A204.1 (cell line): ENCODE measurements at regions not wholly inside any gene's neighbourhood (a gene's known extent, or its start where the extent isn't known, plus 50 kb on each side); places are given as distances from the start of the nearest gene placed in this dataset.
"Not testable (repeated sequence)": the region's sequence is repeated elsewhere in the genome, so short reads cannot be mapped to it uniquely, and the experiment has no call there.

Source experiments
- FAIRE-seq: peaks from 2 replicates; lab custom pipeline; 2012; peaks lifted over from hg19 to GRCh38; lab: Jason Lieb, UNC

GRCh38 chr15:96470681-96471310, 140.3 kb downstream of the NR2F2 start:
- FAIRE-seq: no peak

- FAIRE-seq: no peak
Observed at GRCh38 chr15:96472681-96473080, 142.2 kb downstream of the NR2F2 start.

DNA sequence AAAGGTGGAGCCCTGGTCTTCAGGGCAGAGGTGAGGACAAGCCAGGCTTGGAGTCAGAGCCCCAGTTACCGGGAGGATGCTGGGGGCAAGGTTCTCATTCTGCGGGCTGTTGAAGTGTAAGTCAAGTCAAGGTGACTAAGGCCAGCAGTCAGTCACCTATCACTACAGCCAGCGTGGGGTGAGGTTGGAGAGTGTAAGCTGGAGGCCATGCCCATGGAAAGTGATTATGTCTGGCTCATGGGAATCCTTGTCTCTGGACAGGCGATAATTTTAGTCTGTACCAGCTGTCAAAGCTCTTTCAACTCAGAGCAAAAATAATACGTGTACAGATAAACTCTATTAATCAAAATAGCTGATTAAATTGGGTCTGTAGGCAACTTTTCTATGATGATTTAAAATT, 143.1 kb downstream of the NR2F2 start:
- FAIRE-seq: no peak

- FAIRE-seq: no peak
Observed at GRCh38 chr15:96474231-96474664, 143.7 kb downstream of the NR2F2 start.

DNA sequence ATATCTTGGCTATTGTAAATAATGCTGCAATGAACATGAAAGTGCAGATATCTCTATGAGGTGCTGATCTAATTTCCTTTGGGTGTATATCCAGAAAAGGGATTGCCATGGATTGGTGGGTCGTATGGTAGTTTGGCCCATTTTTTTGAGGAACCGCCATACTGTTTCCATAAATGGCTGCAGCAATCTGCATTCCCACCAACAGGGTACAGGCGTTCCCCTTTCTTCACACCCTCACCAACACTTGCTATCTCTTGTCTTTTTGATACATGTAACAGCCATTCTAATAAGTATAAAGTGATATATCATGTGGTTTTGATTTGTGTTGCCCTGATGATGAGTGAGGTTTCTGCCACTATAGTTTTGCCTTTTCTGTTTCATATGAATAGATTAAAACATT, 146.7 kb downstream of the NR2F2 start:
- FAIRE-seq: no peak

GRCh38 chr15:96484412-96484811, 153.9 kb downstream of the NR2F2 start:
- not testable (repeated sequence) for FAIRE-seq

- no peak for FAIRE-seq
Observed at GRCh38 chr15:96484830-96485229, 154.3 kb downstream of the NR2F2 start.

DNA sequence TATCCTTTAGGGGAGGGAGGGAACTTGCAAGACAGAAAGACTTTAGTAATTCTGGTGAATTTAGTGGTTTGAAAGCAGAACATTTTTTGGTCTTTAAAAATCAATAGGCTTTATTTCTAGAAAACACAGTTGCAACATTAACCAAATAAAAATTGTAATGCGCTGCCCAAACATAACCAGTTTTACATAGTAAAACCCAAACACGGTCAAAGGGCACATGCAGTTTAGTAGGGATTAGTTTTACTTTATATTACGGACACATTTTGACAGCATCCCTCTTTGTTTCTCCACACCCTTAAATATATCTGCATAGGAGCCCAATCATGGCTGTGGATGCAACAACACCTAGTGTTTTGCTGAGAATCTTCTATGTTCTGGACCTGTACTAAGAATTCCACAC, 156.7 kb downstream of the NR2F2 start:
- no peak for FAIRE-seq

- FAIRE-seq: not testable (repeated sequence)
Observed at GRCh38 chr15:96491066-96491699, 160.7 kb downstream of the NR2F2 start.

DNA sequence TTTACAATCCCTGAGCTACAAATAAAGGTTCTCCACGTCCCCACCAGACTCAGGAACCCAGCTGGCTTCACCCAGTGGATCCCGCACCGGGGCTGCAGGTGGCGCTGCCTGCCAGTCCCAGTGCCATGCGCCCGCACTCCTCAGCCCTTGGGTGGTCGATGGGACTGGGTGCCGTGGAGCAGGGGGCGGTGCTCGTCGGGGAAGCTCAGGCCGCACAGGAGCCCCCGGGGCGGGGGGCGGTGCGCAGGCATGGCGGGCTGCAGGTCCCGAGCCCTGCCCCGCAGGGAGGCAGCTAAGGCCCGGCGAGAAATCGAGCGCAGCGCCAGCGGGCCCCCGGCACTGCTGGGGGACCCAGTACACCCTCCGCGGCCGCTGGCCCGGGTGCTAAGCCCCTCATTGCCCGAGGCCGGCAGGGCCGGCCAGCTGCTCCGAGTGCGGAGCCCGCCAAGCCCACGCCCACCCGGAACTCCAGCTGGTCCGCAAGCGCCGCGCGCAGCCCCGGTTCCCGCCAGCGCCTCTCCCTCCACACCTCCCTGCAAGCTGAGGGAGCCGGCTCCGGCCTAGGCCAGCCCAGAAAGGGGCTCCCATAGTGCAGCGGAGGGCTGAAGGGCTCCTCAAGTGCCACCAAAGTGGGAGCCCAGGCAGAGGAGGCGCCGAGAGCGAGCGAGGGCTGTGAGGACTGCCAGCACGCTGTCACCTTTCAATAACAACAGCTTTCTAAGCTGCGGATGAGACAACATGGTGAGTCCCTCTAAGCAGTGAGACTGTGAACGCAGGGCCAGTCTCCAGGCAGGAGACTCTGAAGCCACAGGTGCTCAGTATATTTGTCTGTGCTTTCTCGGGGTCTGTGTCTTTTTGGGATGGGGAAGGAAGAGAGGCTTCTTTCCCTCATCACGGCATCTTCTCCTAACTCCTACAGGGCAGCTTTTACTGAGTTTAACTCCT, 161.5 kb downstream of the NR2F2 start:
- FAIRE-seq: not testable (repeated sequence)

DNA sequence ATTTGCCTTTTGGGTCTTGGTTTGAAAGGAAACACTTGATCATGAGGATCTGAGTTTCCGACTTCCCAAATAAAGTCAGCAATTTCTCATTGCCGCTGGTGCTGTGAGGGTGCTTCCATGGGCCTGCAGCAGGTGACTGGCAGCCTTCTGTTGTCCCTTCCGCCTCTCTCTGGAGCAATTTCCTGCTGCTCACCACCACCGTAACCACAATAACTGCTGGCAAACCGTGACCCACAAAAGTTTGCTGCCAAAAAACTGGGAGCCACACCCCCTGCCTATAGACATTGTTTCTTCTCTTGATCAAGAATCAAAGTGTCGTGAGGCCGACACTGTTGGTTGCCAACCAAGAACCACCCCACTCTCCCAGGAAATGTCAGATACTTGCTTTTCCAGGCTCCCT, 164.0 kb downstream of the NR2F2 start:
- FAIRE-seq: no peak

- no peak for FAIRE-seq
Observed at GRCh38 chr15:96495386-96495785, 164.9 kb downstream of the NR2F2 start.

DNA sequence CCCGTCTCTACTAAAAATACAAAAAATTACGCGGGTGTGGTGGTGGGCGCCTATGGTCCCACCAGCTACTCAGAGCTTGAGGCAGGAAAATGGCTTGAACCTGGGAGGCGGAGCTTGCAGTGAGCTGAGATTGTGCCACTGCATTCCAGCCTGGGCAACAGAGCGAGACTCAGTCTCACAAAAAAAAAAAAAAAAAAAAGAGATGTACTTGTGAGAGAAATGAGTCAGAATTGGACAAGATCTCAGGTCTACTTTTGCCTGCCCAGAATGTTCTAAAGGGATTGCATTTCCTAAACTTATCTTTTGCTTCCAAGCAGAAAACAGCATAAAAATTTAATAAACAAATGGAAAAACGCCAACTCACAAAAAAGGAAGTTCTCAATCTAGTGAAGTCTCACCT, 167.5 kb downstream of the NR2F2 start:
- no peak for FAIRE-seq

GRCh38 chr15:96500508-96500907, 170.0 kb downstream of the NR2F2 start:
- no peak for FAIRE-seq

GRCh38 chr15:96501362-96501761, 170.9 kb downstream of the NR2F2 start:
- FAIRE-seq: no peak

DNA sequence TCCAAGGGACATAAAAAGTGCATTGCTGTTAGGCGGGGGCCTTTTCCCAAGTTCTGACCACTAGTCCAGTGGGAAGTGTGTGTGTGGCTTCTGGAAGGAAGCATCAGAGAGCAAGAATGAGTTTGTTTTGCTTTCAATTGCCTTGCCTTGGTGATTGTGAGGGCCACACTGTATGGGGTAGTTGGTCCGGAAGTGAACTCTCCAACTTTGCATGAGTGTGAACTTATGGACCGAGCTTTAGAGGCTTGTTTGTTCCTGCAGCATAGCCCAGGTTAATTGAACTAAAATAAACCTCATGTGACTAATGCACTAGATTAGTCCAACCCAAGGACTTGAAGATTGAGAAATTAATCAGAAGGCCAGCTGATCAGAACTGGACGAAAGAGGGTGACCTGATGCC, 171.7 kb downstream of the NR2F2 start:
- FAIRE-seq: no peak

DNA sequence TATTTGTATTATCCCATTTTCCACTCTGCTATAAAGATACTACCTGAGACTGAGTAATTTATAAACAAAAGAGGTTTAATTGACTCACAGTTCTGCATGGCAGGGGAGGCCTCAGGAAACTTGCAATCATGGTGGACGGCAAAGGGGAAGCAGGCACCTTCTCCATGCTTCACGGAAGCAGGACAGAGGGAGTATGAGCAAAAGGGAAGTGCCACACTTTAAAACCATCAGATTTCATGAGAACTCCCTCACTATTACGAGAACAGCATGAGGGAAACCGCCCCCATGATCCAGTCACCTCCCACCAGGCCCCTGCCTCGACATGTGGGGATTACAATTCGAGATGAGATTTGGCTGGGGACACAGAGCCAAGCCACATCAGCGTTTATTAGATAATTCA, 172.8 kb downstream of the NR2F2 start:
- FAIRE-seq: no peak

GRCh38 chr15:96504371-96504770, 173.9 kb downstream of the NR2F2 start:
- no peak for FAIRE-seq

DNA sequence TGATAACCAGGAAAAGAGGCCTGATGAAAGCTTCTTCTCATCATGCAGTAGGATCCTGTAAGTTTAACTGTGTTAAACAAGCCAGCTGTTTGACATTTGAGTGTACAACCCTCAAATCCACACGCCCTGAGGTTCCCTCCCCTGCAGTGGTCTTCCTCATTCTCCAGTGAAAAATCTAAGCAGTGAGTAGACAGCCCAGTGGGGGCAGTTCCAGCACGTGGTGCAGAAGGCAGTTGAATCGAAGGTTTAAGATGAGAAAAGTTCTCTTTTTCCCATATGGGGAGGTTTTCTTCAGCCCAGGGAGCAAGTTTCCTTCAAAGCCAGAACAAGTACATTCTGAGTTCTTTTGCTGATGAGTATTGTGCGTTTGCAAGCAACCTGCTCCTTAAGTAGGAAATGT, 174.5 kb downstream of the NR2F2 start:
- FAIRE-seq: no peak

- no peak for FAIRE-seq
Observed at GRCh38 chr15:96514607-96515285, 184.2 kb downstream of the NR2F2 start.

DNA sequence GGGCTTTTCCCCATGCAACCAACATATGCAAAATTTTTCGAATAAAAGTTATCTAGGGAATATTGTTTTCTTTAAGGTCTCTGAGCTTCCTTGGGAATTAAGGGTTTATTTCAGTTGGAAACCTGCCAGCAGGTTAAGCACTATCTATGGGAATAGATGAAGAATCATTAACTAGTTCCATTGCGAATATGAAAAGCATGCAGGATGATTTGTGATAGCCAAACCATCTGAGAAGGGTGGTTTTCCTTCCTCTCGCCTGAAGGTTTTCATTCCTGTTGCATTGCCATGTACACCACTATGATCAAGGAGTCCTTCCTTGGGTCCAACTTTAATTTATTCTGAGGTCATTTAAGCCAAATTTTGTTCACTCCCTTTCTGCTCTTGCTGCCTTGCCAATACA, 184.9 kb downstream of the NR2F2 start:
- no peak for FAIRE-seq

DNA sequence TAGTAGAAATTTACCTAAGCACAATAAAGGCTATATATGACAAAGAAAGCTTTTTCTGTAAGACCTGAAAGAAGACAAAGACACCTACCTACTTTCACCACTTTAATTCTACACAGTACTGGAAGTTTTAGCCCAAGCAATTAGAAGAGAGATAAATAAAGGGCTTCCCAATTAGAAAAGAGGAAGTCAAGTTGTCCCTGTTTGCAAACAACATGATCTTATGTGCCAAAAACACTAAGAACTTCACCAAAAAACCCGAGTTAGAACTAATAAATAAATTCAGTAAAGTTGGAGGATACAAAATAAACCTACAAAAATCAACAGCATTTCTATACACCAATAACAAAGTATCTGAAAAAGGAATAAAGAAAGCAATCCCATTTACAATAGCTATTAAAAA, 190.9 kb downstream of the NR2F2 start:
- no peak for FAIRE-seq
